Ovary (tissue), 3 donors: ENCODE measurements at regions not wholly inside any gene's neighbourhood (a gene's known extent, or its start where the extent isn't known, plus 50 kb on each side); places are given as distances from the start of the nearest gene placed in this dataset.

Experiments
- CTCF ChIP-seq, 3 donors: fragments of 450-650 bp in 2 of 3; fragments of 200-600 bp in 1 of 3; IDR thresholded peaks; one replicate each; pipeline versions ENCODE4 v1.5.1 to v1.8.0; 2016 to 2022; ENCODE audit warnings: antibody characterized with exemption in 3 of 3, mild to moderate bottlenecking in 1 of 3
- EP300 ChIP-seq: sonication (generic); formaldehyde crosslinking; IDR thresholded peaks from one replicate; pipeline ENCODE4 v1.6.1; 2017; ENCODE audit warnings: antibody characterized with exemption
- POLR2A ChIP-seq: fragments of 450-650 bp; IDR thresholded peaks from one replicate; pipeline ENCODE4 v1.6.1; 2017; ENCODE audit warnings: antibody characterized with exemption, mild to moderate bottlenecking, moderate library complexity
- donor health status: DM: no; HTN: no; CAD: no.

DNA sequence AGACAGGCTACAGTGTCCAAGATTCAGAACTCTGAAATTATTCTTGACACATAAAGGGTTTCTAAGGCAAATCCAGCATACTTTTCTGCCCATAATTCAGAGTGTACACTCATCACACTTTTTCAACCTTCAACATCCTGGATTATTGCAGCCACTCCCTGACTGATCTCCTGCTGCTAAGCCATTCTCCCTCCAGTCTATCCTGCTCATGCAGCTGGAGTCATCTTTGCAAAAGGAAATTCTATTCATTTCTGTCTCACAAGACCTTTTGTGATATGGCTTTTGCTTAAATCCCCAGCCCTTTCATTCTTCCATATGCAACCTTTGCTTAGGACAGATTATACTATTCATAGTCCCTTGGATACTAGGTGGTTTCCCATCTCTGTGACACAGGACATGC, 236.1 kb upstream of the LDB2 start:
- TF ChIP-seq CTCF (IDR thresholded peaks at IDR 0.05) = no peak
- no peak for TF ChIP-seq POLR2A
- TF ChIP-seq EP300 = no peak
